D721Med (cell line): ENCODE measurements at regions not wholly inside any gene's neighbourhood (a gene's known extent, or its start where the extent isn't known, plus 50 kb on each side); places are given as distances from the start of the nearest gene placed in this dataset.

Experiments used
- DNase-seq: peaks from one replicate; pipeline ENCODE4 v3.0.0; 2011; ENCODE audit warnings: low spot score; ENCODE audit not compliant: insufficient read length
- FAIRE-seq: peaks from 2 replicates; lab custom pipeline; 2011; peaks lifted over from hg19 to GRCh38; lab: Jason Lieb, UNC
- TF ChIP-seq, protein P1 (sequence below): IDR thresholded peaks from 2 replicates; pipeline ENCODE4 v1.5.1; 2012; ENCODE audit warnings: mild to moderate bottlenecking, control low read depth; ENCODE audit not compliant: insufficient read depth; ENCODE audit errors: missing control alignments

DNA sequence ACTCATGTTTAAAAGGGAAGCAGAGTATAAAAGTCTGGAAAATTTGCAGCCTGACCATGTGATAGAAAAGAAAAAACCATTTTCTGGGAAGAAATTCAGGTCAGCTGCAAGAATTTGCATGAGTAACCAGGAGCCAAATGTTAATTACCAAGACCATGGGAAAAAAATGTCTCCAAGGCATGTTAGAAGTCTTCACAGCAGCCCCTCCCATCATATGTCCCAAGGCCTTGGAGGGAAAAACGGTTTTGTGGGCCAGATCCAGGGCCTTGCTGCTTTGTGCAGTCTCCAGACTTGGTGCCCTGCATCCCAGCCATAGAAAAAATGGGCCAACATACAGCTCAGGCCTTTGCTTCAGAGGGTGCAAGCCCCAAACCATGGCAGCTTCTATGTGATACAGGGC, 1019.6 kb upstream of the SORCS1 start:
- no peak for FAIRE-seq
- no peak for DNase-seq
- TF ChIP-seq, protein P1, sequence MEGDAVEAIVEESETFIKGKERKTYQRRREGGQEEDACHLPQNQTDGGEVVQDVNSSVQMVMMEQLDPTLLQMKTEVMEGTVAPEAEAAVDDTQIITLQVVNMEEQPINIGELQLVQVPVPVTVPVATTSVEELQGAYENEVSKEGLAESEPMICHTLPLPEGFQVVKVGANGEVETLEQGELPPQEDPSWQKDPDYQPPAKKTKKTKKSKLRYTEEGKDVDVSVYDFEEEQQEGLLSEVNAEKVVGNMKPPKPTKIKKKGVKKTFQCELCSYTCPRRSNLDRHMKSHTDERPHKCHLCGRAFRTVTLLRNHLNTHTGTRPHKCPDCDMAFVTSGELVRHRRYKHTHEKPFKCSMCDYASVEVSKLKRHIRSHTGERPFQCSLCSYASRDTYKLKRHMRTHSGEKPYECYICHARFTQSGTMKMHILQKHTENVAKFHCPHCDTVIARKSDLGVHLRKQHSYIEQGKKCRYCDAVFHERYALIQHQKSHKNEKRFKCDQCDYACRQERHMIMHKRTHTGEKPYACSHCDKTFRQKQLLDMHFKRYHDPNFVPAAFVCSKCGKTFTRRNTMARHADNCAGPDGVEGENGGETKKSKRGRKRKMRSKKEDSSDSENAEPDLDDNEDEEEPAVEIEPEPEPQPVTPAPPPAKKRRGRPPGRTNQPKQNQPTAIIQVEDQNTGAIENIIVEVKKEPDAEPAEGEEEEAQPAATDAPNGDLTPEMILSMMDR: no peak

- DNase-seq (no peak), FAIRE-seq (no peak)
- TF ChIP-seq, protein P1: no peak
These were observed 1016.4 kb upstream of the SORCS1 start for GRCh38 chr10:108180878-108181277.

- DNase-seq (no peak), FAIRE-seq (no peak)
- TF ChIP-seq, protein P1: no peak
These were observed 1005.3 kb upstream of the SORCS1 start for GRCh38 chr10:108169846-108170245.

- FAIRE-seq (no peak), DNase-seq (no peak)
- TF ChIP-seq, protein P1: no peak
These were observed 1003.3 kb upstream of the SORCS1 start for GRCh38 chr10:108167766-108168165.

DNA sequence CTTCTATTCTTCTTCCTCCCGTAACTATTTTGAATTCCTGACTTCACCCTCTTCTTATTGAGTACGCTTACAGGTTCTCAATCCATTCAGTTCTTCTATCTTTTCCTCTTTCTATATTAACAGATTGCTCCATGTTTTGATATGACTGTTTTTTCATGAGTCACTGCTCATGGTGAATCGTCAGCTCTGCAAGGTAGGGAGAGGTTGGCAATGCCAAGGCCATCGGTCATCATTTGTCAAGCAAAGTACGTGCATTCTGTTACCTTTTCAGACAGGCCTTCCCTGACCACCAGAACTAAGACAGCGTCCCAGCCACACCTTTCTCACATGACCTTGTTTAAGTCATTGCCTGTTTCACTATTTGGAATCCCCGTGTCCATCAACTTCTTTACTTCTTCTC, 1001.9 kb upstream of the SORCS1 start:
- no peak for FAIRE-seq
- TF ChIP-seq, protein P1: no peak
- DNase-seq: no peak

DNA sequence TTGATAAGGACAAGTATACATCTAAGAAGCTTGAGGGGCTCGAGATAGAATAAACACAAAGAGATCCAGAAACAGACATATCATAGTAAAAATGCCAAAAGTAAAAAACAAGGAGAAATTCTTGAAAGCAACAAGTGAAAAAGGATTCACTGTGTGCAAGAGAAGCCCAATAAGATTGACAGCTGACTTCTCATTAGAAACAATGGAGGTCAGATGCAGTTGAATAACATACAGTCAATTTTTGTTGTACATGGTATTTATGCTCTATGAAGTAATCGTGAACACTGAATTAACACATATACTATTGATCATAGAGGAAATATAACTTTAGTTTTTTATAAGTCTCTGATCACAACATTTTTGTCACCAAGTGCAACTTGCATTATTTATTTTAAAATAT, 982.8 kb upstream of the SORCS1 start:
- FAIRE-seq (no peak), DNase-seq (no peak)
- TF ChIP-seq, protein P1: no peak

GRCh38 chr10:108141064-108141463, 976.6 kb upstream of the SORCS1 start:
- no peak for DNase-seq
- TF ChIP-seq, protein P1: no peak
- FAIRE-seq: no peak
